ENCODE measurements at regions not wholly inside any gene's neighbourhood (a gene's known extent, or its start where the extent isn't known, plus 50 kb on each side); places are given as distances from the start of the nearest gene placed in this dataset.
"Not testable (repeated sequence)": the region's sequence is repeated elsewhere in the genome, so short reads cannot be mapped to it uniquely, and the experiment has no call there.

DNA sequence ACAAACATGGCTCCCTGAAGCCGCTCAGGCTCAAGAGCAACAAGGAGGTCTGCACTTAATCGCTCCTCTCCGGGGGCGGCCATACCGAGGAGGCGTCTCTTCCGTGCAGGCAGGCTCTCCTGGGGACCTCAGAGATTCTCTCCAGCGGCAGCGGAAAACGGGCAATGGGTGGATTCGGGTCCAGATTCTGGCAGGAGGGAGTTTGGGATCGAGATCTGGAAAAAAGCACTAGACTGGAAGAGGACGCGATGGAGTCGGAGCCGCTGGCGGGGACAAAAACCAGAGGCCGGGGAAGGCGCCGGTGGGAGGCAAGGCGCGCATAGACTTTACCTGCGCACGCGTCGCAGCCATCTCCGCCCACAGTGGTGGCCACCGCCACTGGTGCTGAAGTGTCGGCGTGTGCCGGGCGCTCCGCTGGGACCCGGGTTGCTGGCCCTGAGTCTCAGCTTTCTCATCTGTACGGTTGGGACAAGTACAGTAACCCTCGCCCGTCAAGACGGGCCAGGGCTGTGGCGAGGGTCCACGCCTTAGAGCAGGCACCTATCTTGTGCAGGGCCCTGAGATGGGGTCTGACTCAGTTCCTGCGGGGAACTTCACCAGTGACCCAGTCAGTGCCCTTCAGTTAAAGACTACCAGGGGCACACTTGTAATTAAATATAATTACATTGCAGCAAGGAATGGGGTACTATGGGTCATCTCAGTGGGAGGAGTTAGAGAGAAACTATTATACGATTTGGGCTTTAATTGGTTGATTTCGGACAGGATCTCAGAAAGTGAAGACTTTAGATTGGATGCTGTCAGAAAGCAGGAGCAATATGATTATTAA is 454.1 kb downstream of the SPATA31A1 start:
- TF ChIP-seq, protein P1, sequence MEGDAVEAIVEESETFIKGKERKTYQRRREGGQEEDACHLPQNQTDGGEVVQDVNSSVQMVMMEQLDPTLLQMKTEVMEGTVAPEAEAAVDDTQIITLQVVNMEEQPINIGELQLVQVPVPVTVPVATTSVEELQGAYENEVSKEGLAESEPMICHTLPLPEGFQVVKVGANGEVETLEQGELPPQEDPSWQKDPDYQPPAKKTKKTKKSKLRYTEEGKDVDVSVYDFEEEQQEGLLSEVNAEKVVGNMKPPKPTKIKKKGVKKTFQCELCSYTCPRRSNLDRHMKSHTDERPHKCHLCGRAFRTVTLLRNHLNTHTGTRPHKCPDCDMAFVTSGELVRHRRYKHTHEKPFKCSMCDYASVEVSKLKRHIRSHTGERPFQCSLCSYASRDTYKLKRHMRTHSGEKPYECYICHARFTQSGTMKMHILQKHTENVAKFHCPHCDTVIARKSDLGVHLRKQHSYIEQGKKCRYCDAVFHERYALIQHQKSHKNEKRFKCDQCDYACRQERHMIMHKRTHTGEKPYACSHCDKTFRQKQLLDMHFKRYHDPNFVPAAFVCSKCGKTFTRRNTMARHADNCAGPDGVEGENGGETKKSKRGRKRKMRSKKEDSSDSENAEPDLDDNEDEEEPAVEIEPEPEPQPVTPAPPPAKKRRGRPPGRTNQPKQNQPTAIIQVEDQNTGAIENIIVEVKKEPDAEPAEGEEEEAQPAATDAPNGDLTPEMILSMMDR (IDR thresholded peaks at IDR 0.05 in 2 of 3, conservative IDR thresholded peaks at IDR 0.05 in 1 of 3; ENCODE audit: control insufficient read depth in 2 of 3, extremely low read depth in 1 of 3, insufficient read depth in 1 of 3, low read depth in 3 of 3, low read length in 3 of 3): not testable (repeated sequence)
- TF ChIP-seq IRF3 (IDR thresholded peaks at IDR 0.05); POLR2AphosphoS5 (IDR thresholded peaks at IDR 0.05; ENCODE audit: low read length); MEF2A (IDR thresholded peaks at IDR 0.05; ENCODE audit: insufficient read depth, low read depth, low read length); GABPA (IDR thresholded peaks at IDR 0.05; ENCODE audit: low read depth); CREB1 (IDR thresholded peaks at IDR 0.05; ENCODE audit: low read depth); PRDM15 (CRISPR knock-in tag; IDR thresholded peaks at IDR 0.05); SMARCA5 (IDR thresholded peaks at IDR 0.05); RFX5 (IDR thresholded peaks at IDR 0.05; ENCODE audit: low read depth, low read length); EZH2 (IDR thresholded peaks at IDR 0.05; ENCODE audit: borderline replicate concordance, control insufficient read depth, low read depth, low read length); ZNF384 (IDR thresholded peaks at IDR 0.05; ENCODE audit: borderline replicate concordance, low read depth, low read length); EP300 (IDR thresholded peaks at IDR 0.05; ENCODE audit: borderline replicate concordance in 1 of 2, control insufficient read depth in 1 of 2, low read depth in 2 of 2, low read length in 2 of 2); KLF5 (IDR thresholded peaks at IDR 0.05; ENCODE audit: partially characterized antibody); JUND (IDR thresholded peaks at IDR 0.05; ENCODE audit: low read depth, low read length): not testable (repeated sequence)

All from GM12878 (cell line).